Tibial nerve (tissue), 4 donors: ENCODE measurements at regions not wholly inside any gene's neighbourhood (a gene's known extent, or its start where the extent isn't known, plus 50 kb on each side); places are given as distances from the start of the nearest gene placed in this dataset.
"Not testable (repeated sequence)": the region's sequence is repeated elsewhere in the genome, so short reads cannot be mapped to it uniquely, and the experiment has no call there.

Experiments used
- DNase-seq, 2 donors: peaks; one replicate each; pipeline ENCODE4 v3.0.0-alpha.2; 2019; ENCODE audit warnings: low spot score in 2 of 2
- H3K27ac ChIP-seq, 4 donors: fragments of 200-600 bp; sonication (generic) in 3 of 4; one replicate each; pipeline ENCODE4 v1.5.1; 2017 to 2019; ENCODE audit warnings: mild to moderate bottlenecking in 1 of 4
- H3K27me3 ChIP-seq, 2 donors: fragments of 200-600 bp; sonication (generic) in 1 of 2; one replicate each; pipeline versions ENCODE4 v1.5.1 to v1.6.0; 2017 to 2019
- H3K36me3 ChIP-seq, 3 donors: fragments of 200-600 bp; sonication (generic); one replicate each; pipeline ENCODE4 v1.5.1; 2018 to 2019
- H3K4me1 ChIP-seq, 4 donors: fragments of 200-600 bp; sonication (generic) in 3 of 4; one replicate each; pipeline ENCODE4 v1.5.1; 2017 to 2019
- H3K4me3 ChIP-seq, 4 donors: fragments of 200-600 bp; sonication (generic) in 3 of 4; one replicate each; pipeline ENCODE4 v1.5.1; 2017 to 2019; ENCODE audit warnings: mild to moderate bottlenecking in 1 of 4, moderate library complexity in 1 of 4
- H3K9me3 ChIP-seq, 4 donors: fragments of 200-600 bp; sonication (generic) in 3 of 4; one replicate each; pipeline ENCODE4 v1.5.1; 2017 to 2019
- CTCF ChIP-seq, 5 experiments: fragments of 200-600 bp in 3 of 5; fragments of 450-650 bp in 2 of 5; sonication (generic) in 3 of 5; IDR thresholded peaks; one replicate each; pipeline ENCODE4 v1.5.1; 2016 to 2019; ENCODE audit warnings: antibody characterized with exemption in 5 of 5, mild to moderate bottlenecking in 3 of 5, moderate library complexity in 2 of 5
- EP300 ChIP-seq, 2 donors: sonication (generic); formaldehyde crosslinking; IDR thresholded peaks; one replicate each; pipeline ENCODE4 v1.6.1; 2017; ENCODE audit warnings: antibody characterized with exemption in 2 of 2, mild to moderate bottlenecking in 1 of 2
- POLR2A ChIP-seq, 2 donors: fragments of 450-650 bp; IDR thresholded peaks; one replicate each; pipeline ENCODE4 v1.6.1; 2017; ENCODE audit warnings: antibody characterized with exemption in 2 of 2, mild to moderate bottlenecking in 2 of 2, moderate library complexity in 2 of 2
- WGBS, 2 donors: methylation state at CpG; one replicate each; pipeline ENCODE4 v1.1.5; 2018; 5-methylcytosine and 5-hydroxymethylcytosine counted together

- Histone ChIP-seq H3K27ac (no peak overlapping the region), H3K27me3 (no peaks in the 10 kb centered on the region), H3K4me3 (no peak overlapping the region), H3K4me1 (no peaks in the 10 kb centered on the region), H3K36me3 (no peaks in the 10 kb centered on the region), H3K9me3 (no peaks in the 10 kb centered on the region)
- 91 to 94% methylated on average over 4 of the region's 4 CpGs for WGBS, 2 donors
- DNase-seq: no peak
- TF ChIP-seq EP300 (IDR thresholded peaks at IDR 0.05) (no peak), CTCF (IDR thresholded peaks at IDR 0.05) (no peak), POLR2A (IDR thresholded peaks at IDR 0.05) (no peak)
Observed at GRCh38 chr2:143926736-143927135, 593.2 kb downstream of the ZEB2 start.

- H3K36me3 ChIP-seq, H3K4me1 ChIP-seq, DNase-seq, H3K27ac ChIP-seq, H3K27me3 ChIP-seq, H3K4me3 ChIP-seq: not testable (repeated sequence)
- peaks cover 0 to 20% (median 0%) of the 10 kb centered on the region in 4 donors for H3K9me3 ChIP-seq
- WGBS, 2 donors: 93 to 95% methylated on average over 15 to 17 of the region's 42 CpGs
Observed at GRCh38 chr2:143922261-143922830, 597.6 kb downstream of the ZEB2 start.

GRCh38 chr2:143918465-143918989 is 601.4 kb downstream of the ZEB2 start:
- Histone ChIP-seq H3K27ac (no peak overlapping the region), H3K4me1 (no peaks in the 10 kb centered on the region), H3K9me3 (peaks cover 0 to 20% (median 0%) of the 10 kb centered on the region in 4 donors), H3K36me3 (no peaks in the 10 kb centered on the region), H3K27me3 (no peaks in the 10 kb centered on the region), H3K4me3 (no peak overlapping the region)
- 94 to 96% methylated on average over 1 of the region's 1 CpG for WGBS, 2 donors
- TF ChIP-seq EP300 (IDR thresholded peaks at IDR 0.05): no peak
- no peak for TF ChIP-seq CTCF (IDR thresholded peaks at IDR 0.05)
- TF ChIP-seq POLR2A (IDR thresholded peaks at IDR 0.05): no peak
- no peak for DNase-seq

GRCh38 chr2:143916781-143917180 is 603.1 kb downstream of the ZEB2 start:
- TF ChIP-seq POLR2A (IDR thresholded peaks at IDR 0.05): no peak
- TF ChIP-seq EP300 (IDR thresholded peaks at IDR 0.05): no peak
- TF ChIP-seq CTCF (IDR thresholded peaks at IDR 0.05): no peak
- DNase-seq: no peak
- Histone ChIP-seq H3K27me3 (no peaks in the 10 kb centered on the region), H3K27ac (no peak overlapping the region), H3K36me3 (no peaks in the 10 kb centered on the region), H3K4me3 (no peak overlapping the region), H3K9me3 (peaks cover 0 to 20% (median 0%) of the 10 kb centered on the region in 4 donors), H3K4me1 (no peaks in the 10 kb centered on the region)

- TF ChIP-seq CTCF (IDR thresholded peaks at IDR 0.05): no peak
- no peak for TF ChIP-seq EP300 (IDR thresholded peaks at IDR 0.05)
- TF ChIP-seq POLR2A (IDR thresholded peaks at IDR 0.05): no peak
- Histone ChIP-seq H3K4me1 (no peaks in the 10 kb centered on the region), H3K9me3 (no peaks in the 10 kb centered on the region), H3K4me3 (no peak overlapping the region), H3K36me3 (no peaks in the 10 kb centered on the region), H3K27me3 (no peaks in the 10 kb centered on the region), H3K27ac (no peak overlapping the region)
- WGBS, 2 donors: 60 to 63% methylated on average over 13 of the region's 13 CpGs
- no peak for DNase-seq
Observed at GRCh38 chr2:143909577-143910353, 610.2 kb downstream of the ZEB2 start.
